Neural cell (in vitro differentiated cells): ENCODE measurements at regions not wholly inside any gene's neighbourhood (a gene's known extent, or its start where the extent isn't known, plus 50 kb on each side); places are given as distances from the start of the nearest gene placed in this dataset.

Experiments
- H2AFZ ChIP-seq: fragments of 200-600, 300-800 bp; sonication (generic), shearing (Covaris generic); 2 replicates; pipeline ENCODE4 v1.6.0; 2014; ENCODE audit warnings: low read depth, mild to moderate bottlenecking, antibody characterized with exemption, low read length, moderate library complexity
- H3F3A ChIP-seq: fragments of 200-600 bp; shearing (Covaris generic); 2 replicates; pipeline ENCODE4 v1.6.1; 2016; ENCODE audit warnings: mild to moderate bottlenecking, moderate library complexity, mixed read lengths, antibody characterized with exemption, low read length; ENCODE audit not compliant: insufficient read depth, poor library complexity, severe bottlenecking
- H3K27ac ChIP-seq: fragments of 200-600, 300-800 bp; sonication (generic), shearing (Covaris generic); 2 replicates; pipeline ENCODE4 v1.5.1; 2014; ENCODE audit warnings: mild to moderate bottlenecking, low read length, moderate library complexity
- H3K27me3 ChIP-seq: fragments of 300-800, 200-600 bp; sonication (generic), shearing (Covaris generic); 2 replicates; pipeline ENCODE4 v1.6.0; 2014; ENCODE audit warnings: mild to moderate bottlenecking, low read depth, low read length, moderate library complexity; ENCODE audit not compliant: insufficient read depth
- H3K36me3 ChIP-seq: fragments of 300-800, 200-600 bp; sonication (generic), shearing (Covaris generic); 2 replicates; pipeline ENCODE4 v1.5.1; 2014; ENCODE audit warnings: mild to moderate bottlenecking, antibody characterized with exemption, low read length, moderate library complexity; ENCODE audit not compliant: insufficient read depth
- H3K4me2 ChIP-seq: fragments of 300-800, 200-600 bp; sonication (generic), shearing (Covaris generic); 2 replicates; pipeline ENCODE4 v1.6.0; 2014; ENCODE audit warnings: mild to moderate bottlenecking, low read length
- H3K4me3 ChIP-seq: fragments of 300-800, 200-600 bp; sonication (generic), shearing (Covaris generic); 2 replicates; pipeline ENCODE4 v1.5.1; 2014; ENCODE audit warnings: mild to moderate bottlenecking, low read length, moderate library complexity
- H3K79me2 ChIP-seq: fragments of 200-600 bp; shearing (Covaris generic); replicated peaks from 2 replicates; pipeline ENCODE4 v1.6.0; 2014; ENCODE audit warnings: mild to moderate bottlenecking, low read length, moderate library complexity; ENCODE audit not compliant: insufficient read depth
- H3K9ac ChIP-seq: fragments of 300-800, 200-600 bp; sonication (generic), shearing (Covaris generic); 2 replicates; pipeline ENCODE4 v1.6.1; 2016; ENCODE audit warnings: mild to moderate bottlenecking, low read length, mixed read lengths
- H3K9me2 ChIP-seq: fragments of 200-600 bp; shearing (Covaris generic); 2 replicates; pipeline ENCODE4 v1.6.1; 2016; ENCODE audit warnings: mild to moderate bottlenecking, low read length, mixed read lengths; ENCODE audit not compliant: insufficient read depth
- H3K9me3 ChIP-seq: fragments of 200-600, 300-800 bp; sonication (generic), shearing (Covaris generic); 2 replicates; pipeline ENCODE4 v1.6.1; 2016; ENCODE audit warnings: mild to moderate bottlenecking, mixed run types, low read length, moderate library complexity, mixed read lengths
- H4K20me1 ChIP-seq: fragments of 200-600 bp; shearing (Covaris generic); 2 replicates; pipeline ENCODE4 v1.6.1; 2016; ENCODE audit warnings: mild to moderate bottlenecking, mixed run types; ENCODE audit not compliant: insufficient read depth
- CTCF ChIP-seq: fragments of 450-650 bp; IDR thresholded peaks from 2 replicates; pipeline ENCODE4 v1.5.1; 2014; ENCODE audit warnings: antibody characterized with exemption, mild to moderate bottlenecking, moderate library complexity; ENCODE audit not compliant: poor library complexity, severe bottlenecking
- EP300 ChIP-seq: fragments of 450-650 bp; conservative IDR thresholded peaks from 2 replicates; pipeline ENCODE4 v1.6.1; 2014; ENCODE audit warnings: antibody characterized with exemption, mild to moderate bottlenecking, moderate library complexity; ENCODE audit not compliant: poor library complexity, severe bottlenecking
- EZH2 ChIP-seq: fragments of 200-600, 300-800 bp; shearing (Covaris generic), sonication (generic); IDR thresholded peaks from 2 replicates; pipeline ENCODE4 v1.6.1; 2014; ENCODE audit warnings: antibody characterized with exemption, low read length, borderline replicate concordance, mild to moderate bottlenecking; ENCODE audit not compliant: insufficient read depth, poor library complexity, severe bottlenecking
- MXI1 ChIP-seq: fragments of 450-650 bp; conservative IDR thresholded peaks from 2 replicates; pipeline ENCODE4 v1.6.1; 2014; ENCODE audit warnings: antibody characterized with exemption, mild to moderate bottlenecking; ENCODE audit not compliant: poor library complexity, severe bottlenecking
- POLR2AphosphoS5 ChIP-seq: IDR thresholded peaks from 2 replicates; pipeline ENCODE4 v1.6.1; 2012
- RAD21 ChIP-seq: fragments of 450-650 bp; conservative IDR thresholded peaks from 2 replicates; pipeline ENCODE4 v1.6.1; 2014; ENCODE audit warnings: antibody characterized with exemption, mild to moderate bottlenecking, moderate library complexity
- REST ChIP-seq: IDR thresholded peaks from 2 replicates; pipeline ENCODE4 v1.6.1; 2012; ENCODE audit warnings: borderline replicate concordance
- SMC3 ChIP-seq: fragments of 450-650 bp; conservative IDR thresholded peaks from 2 replicates; pipeline ENCODE4 v1.6.1; 2014; ENCODE audit warnings: antibody characterized with exemption, mild to moderate bottlenecking, moderate library complexity; ENCODE audit not compliant: poor library complexity
- TAF1 ChIP-seq: IDR thresholded peaks from 2 replicates; pipeline ENCODE4 v1.6.1; 2012; ENCODE audit warnings: low read depth

DNA sequence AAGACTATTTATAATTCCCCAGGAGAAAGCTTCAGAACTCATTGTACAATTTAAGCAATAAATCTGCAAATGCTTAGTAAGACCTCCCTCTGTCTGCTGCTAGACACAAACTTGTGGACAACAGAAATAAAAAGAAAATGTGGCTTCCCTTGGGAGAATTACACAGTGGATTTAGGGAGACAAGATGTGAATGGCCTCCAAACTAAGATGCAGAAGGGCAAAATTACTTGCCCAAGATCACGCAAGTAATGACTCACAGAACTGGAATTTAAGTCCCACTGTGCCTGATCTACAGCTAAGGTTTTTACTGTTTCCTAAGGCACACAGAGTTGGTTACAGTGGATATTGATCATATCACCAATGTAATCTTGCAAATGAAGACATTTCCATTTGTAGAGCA lies 947.0 kb downstream of the NLGN4Y start:
- TF ChIP-seq EZH2 (no peak), RAD21 (no peak), MXI1 (no peak), TAF1 (no peak), POLR2AphosphoS5 (no peak), SMC3 (no peak), REST (no peak), EP300 (no peak), CTCF (no peak)
- Histone ChIP-seq H3K36me3 (no peaks in the 10 kb centered on the region), H3K79me2 (no peaks in the 10 kb centered on the region), H4K20me1 (no peaks in the 10 kb centered on the region), H3K9ac (no peak overlapping the region), H2AFZ (no peak overlapping the region), H3K27me3 (no peaks in the 10 kb centered on the region), H3F3A (no peaks in the 10 kb centered on the region), H3K4me2 (no peak overlapping the region), H3K9me2 (no peaks in the 10 kb centered on the region), H3K9me3 (no peaks in the 10 kb centered on the region), H3K4me3 (no peak overlapping the region), H3K27ac (no peak overlapping the region)

DNA sequence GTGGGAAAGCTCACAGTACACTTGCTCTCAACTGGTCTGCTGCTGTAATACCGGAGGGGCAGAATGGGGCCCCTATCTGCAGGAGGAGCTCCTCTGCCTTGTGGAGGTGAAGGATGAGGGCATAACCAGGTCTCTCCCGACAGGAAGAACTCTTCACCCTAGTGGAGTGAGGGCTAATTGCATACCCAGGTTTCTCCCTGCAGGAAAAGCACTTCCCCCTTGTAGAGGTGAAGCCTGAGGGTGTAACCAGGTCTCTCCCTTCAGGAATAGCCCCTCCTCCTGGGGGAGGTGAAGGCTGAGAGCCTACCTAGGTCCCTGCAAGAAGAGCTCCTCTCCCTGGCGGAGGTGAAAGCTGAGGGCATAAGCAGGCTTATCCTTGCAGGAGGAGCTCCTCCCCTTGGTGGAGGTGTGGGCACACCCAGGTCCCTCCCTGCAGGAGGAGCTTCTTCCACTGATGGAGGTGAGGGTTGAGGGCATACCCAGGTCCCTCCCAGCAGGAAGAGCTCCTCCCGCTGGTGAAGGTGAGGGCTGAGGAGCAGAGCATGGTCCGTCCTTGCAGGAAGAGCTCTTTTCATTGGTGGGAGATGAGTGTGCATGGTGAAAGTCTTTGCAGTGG lies 954.1 kb downstream of the NLGN4Y start:
- Histone ChIP-seq H3F3A (no peaks in the 10 kb centered on the region), H4K20me1 (no peaks in the 10 kb centered on the region), H3K79me2 (no peaks in the 10 kb centered on the region), H3K27me3 (no peaks in the 10 kb centered on the region), H3K27ac (no peak overlapping the region), H3K9me2 (no peaks in the 10 kb centered on the region), H3K9me3 (no peaks in the 10 kb centered on the region), H3K4me2 (no peak overlapping the region), H3K9ac (no peak overlapping the region), H3K4me3 (no peak overlapping the region), H3K36me3 (no peaks in the 10 kb centered on the region), H2AFZ (no peak overlapping the region)
- TF ChIP-seq TAF1 (no peak), CTCF (no peak), EP300 (no peak), SMC3 (no peak), RAD21 (no peak), REST (no peak), POLR2AphosphoS5 (no peak), EZH2 (no peak), MXI1 (no peak)
